Neural progenitor cell (in vitro differentiated cells): ENCODE measurements at regions not wholly inside any gene's neighbourhood (a gene's known extent, or its start where the extent isn't known, plus 50 kb on each side); places are given as distances from the start of the nearest gene placed in this dataset.
A peak's percentile ranks its signal among the peaks of the same experiment; 100 is the strongest.

Experiments used
- DNase-seq: peaks from one replicate; pipeline ENCODE4 v3.0.0-alpha.2; 2016; ENCODE audit warnings: low spot score
- H2AFZ ChIP-seq: fragments of 200-600 bp; sonication (generic); replicated peaks from 2 replicates; pipeline ENCODE4 v1.6.1; 2016; ENCODE audit warnings: antibody characterized with exemption
- H3F3A ChIP-seq: fragments of 200-600 bp; sonication (generic); 2 replicates; pipeline ENCODE4 v1.6.1; 2016; ENCODE audit warnings: antibody characterized with exemption, low read depth
- H3K27ac ChIP-seq: fragments of 200-600 bp; sonication (generic); 2 replicates; pipeline ENCODE4 v1.5.1; 2016; ENCODE audit warnings: mild to moderate bottlenecking
- H3K27me3 ChIP-seq: fragments of 200-600 bp; sonication (generic); 2 replicates; pipeline ENCODE4 v1.6.1; 2016; ENCODE audit warnings: mild to moderate bottlenecking, moderate library complexity
- H3K36me3 ChIP-seq: fragments of 200-600 bp; sonication (generic); 2 replicates; pipeline ENCODE4 v1.5.1; 2016
- H3K4me1 ChIP-seq: fragments of 200-600 bp; sonication (generic); 2 replicates; pipeline ENCODE4 v1.6.1; 2016; ENCODE audit warnings: mixed run types
- H3K4me2 ChIP-seq: fragments of 200-600 bp; sonication (generic); 2 replicates; pipeline ENCODE4 v1.6.1; 2016
- H3K4me3 ChIP-seq: fragments of 200-600 bp; sonication (generic); 2 replicates; pipeline ENCODE4 v1.5.1; 2016
- H3K79me2 ChIP-seq: fragments of 200-600 bp; sonication (generic); 2 replicates; pipeline ENCODE4 v1.6.1; 2016; ENCODE audit warnings: low read depth
- H3K9ac ChIP-seq: fragments of 200-600 bp; sonication (generic); 2 replicates; pipeline ENCODE4 v1.6.1; 2016
- H3K9me3 ChIP-seq: fragments of 200-600 bp; sonication (generic); 2 replicates; pipeline ENCODE4 v1.5.1; 2016; ENCODE audit warnings: low read depth
- H4K20me1 ChIP-seq: fragments of 200-600 bp; sonication (generic); 2 replicates; pipeline ENCODE4 v1.6.1; 2016; ENCODE audit warnings: low read depth
- H3K27ac Mint-ChIP-seq: 3 replicates; pipeline ENCODE4 v1.8.0; 2021; ENCODE audit warnings: mixed read lengths
- H3K27me3 Mint-ChIP-seq: 2 replicates; pipeline ENCODE4 v1.8.0; 2022; ENCODE audit warnings: low read depth, mild to moderate bottlenecking, inconsistent platforms, moderate library complexity, mixed read lengths; ENCODE audit not compliant: insufficient read depth
- H3K36me3 Mint-ChIP-seq: 3 replicates; pipeline ENCODE4 v1.8.0; 2021; ENCODE audit warnings: mixed read lengths
- H3K4me1 Mint-ChIP-seq: 3 replicates; pipeline ENCODE4 v1.8.0; 2021; ENCODE audit warnings: mixed read lengths
- H3K4me3 Mint-ChIP-seq: 3 replicates; pipeline ENCODE4 v1.8.0; 2021; ENCODE audit warnings: mild to moderate bottlenecking, moderate library complexity, mixed read lengths
- H3K9me3 Mint-ChIP-seq: 3 replicates; pipeline ENCODE4 v1.8.0; 2020; ENCODE audit warnings: mixed read lengths
- EZH2 ChIP-seq: fragments of 200-600 bp; sonication (generic); IDR thresholded peaks from 2 replicates; pipeline ENCODE4 v1.6.1; 2017; ENCODE audit warnings: antibody characterized with exemption, mild to moderate bottlenecking, moderate library complexity
- EZH2phosphoT487 ChIP-seq: fragments of 200-600 bp; sonication (generic); IDR thresholded peaks from 2 replicates; pipeline ENCODE4 v1.6.1; 2017; ENCODE audit warnings: antibody characterized with exemption
- TF ChIP-seq, protein P1 (sequence below): fragments of 200-600 bp; sonication (generic); IDR thresholded peaks from 2 replicates; pipeline ENCODE4 v1.5.1; 2017; ENCODE audit warnings: antibody characterized with exemption, mild to moderate bottlenecking

DNA sequence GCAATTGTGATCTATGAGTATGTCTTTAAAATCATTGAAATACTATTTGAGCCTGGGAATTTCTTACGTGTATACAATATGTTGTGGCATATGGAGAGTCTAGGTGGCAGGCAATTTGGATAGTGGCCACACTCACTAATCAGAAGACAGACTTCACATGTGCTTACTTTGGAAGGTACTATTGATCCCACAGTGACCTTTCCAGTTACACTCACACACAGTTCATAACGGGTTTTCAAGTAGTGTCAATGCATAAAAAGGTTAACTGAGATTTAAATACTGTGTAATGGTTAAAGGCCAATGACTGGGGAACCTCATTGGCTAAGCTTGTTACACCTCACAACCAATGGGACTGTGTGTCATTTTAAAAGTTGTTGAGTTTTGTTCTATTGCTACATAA is 783.2 kb downstream of the RPA4 start:
- no peak overlapping the region for H3K4me3 Mint-ChIP-seq
- Histone ChIP-seq H3K36me3 (no peaks in the 10 kb centered on the region), H3K4me1 (peaks cover 8% of the 10 kb centered on the region), H3K27me3 (no peaks in the 10 kb centered on the region), H3K4me3 (no peak overlapping the region), H3K27ac (no peak overlapping the region), H4K20me1 (no peaks in the 10 kb centered on the region), H3F3A (no peaks in the 10 kb centered on the region), H3K9me3 (no peaks in the 10 kb centered on the region), H3K4me2 (no peak overlapping the region), H3K79me2 (no peaks in the 10 kb centered on the region), H3K9ac (no peak overlapping the region), H2AFZ (no peak overlapping the region)
- peaks cover 3% of the 10 kb centered on the region for H3K27me3 Mint-ChIP-seq
- no peaks in the 10 kb centered on the region for H3K4me1 Mint-ChIP-seq
- TF ChIP-seq, protein P1, sequence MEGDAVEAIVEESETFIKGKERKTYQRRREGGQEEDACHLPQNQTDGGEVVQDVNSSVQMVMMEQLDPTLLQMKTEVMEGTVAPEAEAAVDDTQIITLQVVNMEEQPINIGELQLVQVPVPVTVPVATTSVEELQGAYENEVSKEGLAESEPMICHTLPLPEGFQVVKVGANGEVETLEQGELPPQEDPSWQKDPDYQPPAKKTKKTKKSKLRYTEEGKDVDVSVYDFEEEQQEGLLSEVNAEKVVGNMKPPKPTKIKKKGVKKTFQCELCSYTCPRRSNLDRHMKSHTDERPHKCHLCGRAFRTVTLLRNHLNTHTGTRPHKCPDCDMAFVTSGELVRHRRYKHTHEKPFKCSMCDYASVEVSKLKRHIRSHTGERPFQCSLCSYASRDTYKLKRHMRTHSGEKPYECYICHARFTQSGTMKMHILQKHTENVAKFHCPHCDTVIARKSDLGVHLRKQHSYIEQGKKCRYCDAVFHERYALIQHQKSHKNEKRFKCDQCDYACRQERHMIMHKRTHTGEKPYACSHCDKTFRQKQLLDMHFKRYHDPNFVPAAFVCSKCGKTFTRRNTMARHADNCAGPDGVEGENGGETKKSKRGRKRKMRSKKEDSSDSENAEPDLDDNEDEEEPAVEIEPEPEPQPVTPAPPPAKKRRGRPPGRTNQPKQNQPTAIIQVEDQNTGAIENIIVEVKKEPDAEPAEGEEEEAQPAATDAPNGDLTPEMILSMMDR = no peak
- TF ChIP-seq EZH2 (no peak), EZH2phosphoT487 (no peak)
- peaks cover 2% of the 10 kb centered on the region for H3K9me3 Mint-ChIP-seq
- no peak overlapping the region for H3K27ac Mint-ChIP-seq
- no peak for DNase-seq
- no peaks in the 10 kb centered on the region for H3K36me3 Mint-ChIP-seq

DNA sequence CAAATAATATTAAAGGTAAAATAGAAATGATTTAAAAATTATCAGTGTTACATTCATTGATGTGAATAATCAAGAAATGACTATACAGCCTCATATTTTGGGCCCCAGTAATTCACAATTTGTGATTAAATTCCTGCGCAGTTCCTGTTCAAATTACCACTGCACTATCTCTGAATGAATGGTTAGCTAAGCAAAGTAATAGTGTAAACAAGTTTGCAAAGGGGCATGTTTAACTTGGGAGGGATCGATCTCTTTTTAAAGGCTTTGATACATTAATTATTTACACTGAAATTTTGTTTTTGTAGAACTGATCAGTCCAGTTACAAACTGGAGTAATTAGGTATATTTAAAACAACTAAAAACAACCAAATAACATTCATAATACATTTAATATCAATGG is 784.4 kb downstream of the RPA4 start:
- no peaks in the 10 kb centered on the region for H3K79me2 ChIP-seq
- H3K4me1 ChIP-seq = peaks cover 8% of the 10 kb centered on the region
- H3K4me3 Mint-ChIP-seq = no peak overlapping the region
- H3K36me3 ChIP-seq = no peaks in the 10 kb centered on the region
- H3F3A ChIP-seq = no peaks in the 10 kb centered on the region
- no peak overlapping the region for H2AFZ ChIP-seq
- no peak overlapping the region for H3K27ac Mint-ChIP-seq
- H3K4me2 ChIP-seq = no peak overlapping the region
- no peaks in the 10 kb centered on the region for H3K4me1 Mint-ChIP-seq
- H3K36me3 Mint-ChIP-seq = no peaks in the 10 kb centered on the region
- peaks cover 3% of the 10 kb centered on the region for H3K27me3 Mint-ChIP-seq
- H4K20me1 ChIP-seq = no peaks in the 10 kb centered on the region
- H3K9me3 ChIP-seq = no peaks in the 10 kb centered on the region
- no peak for TF ChIP-seq EZH2phosphoT487
- no peak overlapping the region for H3K4me3 ChIP-seq
- peaks cover 2% of the 10 kb centered on the region for H3K9me3 Mint-ChIP-seq
- H3K27ac ChIP-seq = no peak overlapping the region
- no peak overlapping the region for H3K9ac ChIP-seq
- H3K27me3 ChIP-seq = no peaks in the 10 kb centered on the region
- no peak for DNase-seq

- no peak overlapping the region for H3K4me2 ChIP-seq
- no peaks in the 10 kb centered on the region for H3K36me3 ChIP-seq
- H3K27ac ChIP-seq = no peak overlapping the region
- H3K27me3 ChIP-seq = no peaks in the 10 kb centered on the region
- H3K9ac ChIP-seq = no peak overlapping the region
- TF ChIP-seq EZH2phosphoT487 (no peak), EZH2 (no peak)
- no peak overlapping the region for H3K4me3 ChIP-seq
- H3K4me1 ChIP-seq = peaks cover 8% of the 10 kb centered on the region
- no peak for DNase-seq
- no peak overlapping the region for H2AFZ ChIP-seq
- Mint-ChIP-seq H3K9me3 (peaks cover 2% of the 10 kb centered on the region), H3K4me3 (no peak overlapping the region), H3K4me1 (no peaks in the 10 kb centered on the region), H3K27me3 (peaks cover 2% of the 10 kb centered on the region), H3K27ac (peak overlapping the region; percentile 6), H3K36me3 (no peaks in the 10 kb centered on the region)
- H3K79me2 ChIP-seq = no peaks in the 10 kb centered on the region
- no peaks in the 10 kb centered on the region for H3F3A ChIP-seq
- no peaks in the 10 kb centered on the region for H4K20me1 ChIP-seq
- H3K9me3 ChIP-seq = no peaks in the 10 kb centered on the region
These were observed 788.4 kb downstream of the RPA4 start for GRCh38 chrX:97672138-97672537.

- no peak overlapping the region for H3K27ac ChIP-seq
- H3K4me2 ChIP-seq = no peak overlapping the region
- Mint-ChIP-seq H3K27ac (no peak overlapping the region), H3K36me3 (no peaks in the 10 kb centered on the region), H3K27me3 (peaks cover 2% of the 10 kb centered on the region), H3K4me1 (no peaks in the 10 kb centered on the region), H3K4me3 (no peak overlapping the region), H3K9me3 (peaks cover 2% of the 10 kb centered on the region)
- H3K4me3 ChIP-seq = no peak overlapping the region
- no peaks in the 10 kb centered on the region for H3K36me3 ChIP-seq
- no peak for DNase-seq
- H3F3A ChIP-seq = no peaks in the 10 kb centered on the region
- H3K4me1 ChIP-seq = peaks cover 8% of the 10 kb centered on the region
- no peak for TF ChIP-seq EZH2
- TF ChIP-seq EZH2phosphoT487 = no peak
- TF ChIP-seq, protein P1 = no peak
- no peaks in the 10 kb centered on the region for H4K20me1 ChIP-seq
- H3K9me3 ChIP-seq = no peaks in the 10 kb centered on the region
- no peak overlapping the region for H2AFZ ChIP-seq
- H3K79me2 ChIP-seq = no peaks in the 10 kb centered on the region
- no peaks in the 10 kb centered on the region for H3K27me3 ChIP-seq
- H3K9ac ChIP-seq = no peak overlapping the region
These were observed 788.9 kb downstream of the RPA4 start for GRCh38 chrX:97672608-97673007.
